GM21381 (cell line): ENCODE measurements at regions not wholly inside any gene's neighbourhood (a gene's known extent, or its start where the extent isn't known, plus 50 kb on each side); places are given as distances from the start of the nearest gene placed in this dataset.
"Not testable (repeated sequence)": the region's sequence is repeated elsewhere in the genome, so short reads cannot be mapped to it uniquely, and the experiment has no call there.

ENCODE experiments used
- ATAC-seq: cut with Tn5 transposase; IDR thresholded peaks from one replicate; pipeline ENCODE4 v1.9.1; 2021; ENCODE audit warnings: mild to moderate bottlenecking, moderate library complexity; ENCODE audit not compliant: unreplicated experiment

DNA sequence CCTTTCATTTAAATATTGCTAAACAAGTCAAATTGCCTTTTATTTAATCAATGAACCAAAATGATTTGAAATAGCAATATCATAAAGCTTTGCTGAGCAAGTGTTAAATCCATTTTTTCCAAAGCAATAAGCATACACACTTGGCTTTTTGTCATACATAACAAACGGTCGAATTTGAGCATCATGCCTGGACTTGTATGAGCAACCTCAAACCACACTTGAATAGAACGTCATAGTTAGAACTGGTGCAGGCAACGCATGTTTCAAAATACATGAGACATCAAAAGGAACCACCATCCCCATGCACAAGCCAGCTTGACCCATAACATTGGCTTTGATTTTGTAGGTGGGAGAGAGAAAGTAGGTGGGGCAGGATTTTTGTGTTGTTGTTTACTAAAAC is 812.3 kb upstream of the FRG1 start:
- no peak for ATAC-seq

DNA sequence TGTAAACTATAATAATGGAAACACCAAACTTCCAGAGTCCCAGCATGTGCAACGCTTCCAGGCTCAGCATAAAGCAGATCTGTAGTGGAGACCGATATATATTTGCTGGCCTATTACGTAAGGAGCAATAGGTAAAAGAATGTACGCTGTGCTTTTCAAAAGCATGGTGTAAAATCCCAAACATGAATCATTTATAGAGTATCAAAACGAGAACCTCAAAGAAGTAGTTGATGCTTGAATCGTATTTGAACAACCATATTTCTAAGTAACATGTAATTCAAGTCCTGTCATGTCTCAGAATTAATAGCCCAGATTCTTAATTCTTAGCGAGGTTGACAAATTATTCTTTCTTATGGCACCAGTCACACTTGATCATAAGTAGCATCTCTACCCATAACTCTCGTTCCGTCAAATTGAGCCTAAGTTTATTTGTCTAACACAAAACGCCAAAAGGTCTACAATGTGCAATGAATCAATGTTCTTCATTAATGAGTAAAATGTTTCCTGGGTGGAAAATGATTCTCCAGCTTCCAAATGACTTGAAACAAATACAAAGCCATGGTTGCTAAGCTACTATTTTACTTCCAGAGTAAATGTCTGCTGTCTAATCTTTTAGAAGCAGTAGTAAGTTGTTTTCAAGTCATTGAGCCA is 811.5 kb upstream of the FRG1 start:
- no peak for ATAC-seq

DNA sequence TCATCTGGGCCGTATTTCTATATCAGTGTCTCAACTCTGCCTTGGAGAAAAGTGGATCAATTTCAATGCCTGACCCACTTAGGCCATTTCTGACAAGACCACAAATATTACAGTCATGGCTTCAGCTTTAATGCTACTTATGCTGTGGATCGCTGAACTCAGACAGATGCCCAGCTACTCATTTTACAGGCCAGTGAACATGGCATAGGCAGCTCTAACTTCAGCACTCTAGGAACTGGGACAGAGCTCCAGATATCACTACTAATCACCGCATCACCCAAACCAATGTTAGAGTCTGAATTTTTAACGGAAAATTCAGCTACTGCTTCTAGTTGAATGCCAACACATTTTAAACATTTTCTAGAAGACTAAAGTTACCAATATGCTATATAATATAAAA is 809.6 kb upstream of the FRG1 start:
- ATAC-seq, result no peak

DNA sequence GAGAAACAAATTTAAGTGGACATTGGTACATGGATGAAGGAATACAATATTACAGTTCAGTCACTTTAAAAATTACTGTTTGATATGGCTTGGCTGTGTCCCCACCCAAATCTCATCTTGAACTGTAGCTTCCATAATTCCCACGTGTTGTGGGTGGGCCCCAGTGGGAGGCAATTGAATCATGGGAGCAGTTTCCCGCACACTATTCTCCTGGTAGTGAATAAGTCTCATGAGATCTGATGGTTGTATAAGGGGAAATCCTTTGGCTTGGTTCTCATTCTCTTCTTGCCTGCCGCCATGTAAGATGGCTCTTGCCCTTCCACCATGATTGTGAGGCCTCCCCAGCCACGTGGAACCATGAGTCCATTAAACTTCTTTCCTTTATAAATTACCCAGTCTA is 804.2 kb upstream of the FRG1 start:
- no peak for ATAC-seq

- no peak for ATAC-seq
These were observed 797.3 kb upstream of the FRG1 start for GRCh38 chr4:189143263-189143952.

DNA sequence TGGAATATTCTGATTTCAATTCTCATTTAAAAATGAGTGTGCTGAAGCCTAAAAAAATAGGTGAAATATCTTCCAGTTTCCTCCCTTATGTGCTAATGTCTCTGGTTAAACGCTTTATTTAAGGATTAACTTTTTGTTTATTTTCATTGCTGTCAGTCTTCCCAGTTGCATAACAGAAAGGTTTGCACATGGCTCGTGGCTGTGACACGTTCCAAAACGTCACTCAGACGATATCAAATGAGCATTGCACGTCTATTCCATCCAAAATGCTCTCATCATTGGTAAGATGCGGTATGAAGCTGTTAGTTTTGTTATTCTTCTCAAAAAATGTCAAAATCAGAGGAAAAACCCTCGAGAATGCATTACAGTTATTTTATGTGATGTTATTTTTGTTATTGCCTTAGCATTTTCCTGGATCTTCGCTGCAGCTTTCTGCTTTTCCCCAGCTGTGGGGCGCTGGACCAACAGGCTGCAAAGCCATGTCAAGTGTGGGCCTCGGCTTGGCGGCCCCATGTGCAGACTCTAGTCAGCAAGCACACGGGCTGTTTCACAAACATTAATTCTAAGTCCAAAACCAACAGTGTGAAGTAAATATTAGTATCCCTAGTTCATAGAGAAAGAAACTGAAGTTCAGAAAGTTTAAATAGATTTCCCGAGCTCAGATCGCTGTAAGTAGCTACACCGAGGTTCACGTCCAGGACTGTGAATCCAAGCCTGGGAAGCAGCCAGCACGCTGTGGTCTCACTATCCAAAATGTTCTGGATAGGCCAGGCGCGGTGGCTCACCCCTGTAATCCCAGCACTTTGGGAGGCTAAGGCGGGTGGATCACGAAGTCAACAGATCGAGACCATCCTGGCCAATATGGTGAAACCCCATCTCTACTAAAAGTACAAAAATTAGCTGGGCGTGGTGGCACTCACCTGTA is 793.4 kb upstream of the FRG1 start:
- no peak for ATAC-seq

DNA sequence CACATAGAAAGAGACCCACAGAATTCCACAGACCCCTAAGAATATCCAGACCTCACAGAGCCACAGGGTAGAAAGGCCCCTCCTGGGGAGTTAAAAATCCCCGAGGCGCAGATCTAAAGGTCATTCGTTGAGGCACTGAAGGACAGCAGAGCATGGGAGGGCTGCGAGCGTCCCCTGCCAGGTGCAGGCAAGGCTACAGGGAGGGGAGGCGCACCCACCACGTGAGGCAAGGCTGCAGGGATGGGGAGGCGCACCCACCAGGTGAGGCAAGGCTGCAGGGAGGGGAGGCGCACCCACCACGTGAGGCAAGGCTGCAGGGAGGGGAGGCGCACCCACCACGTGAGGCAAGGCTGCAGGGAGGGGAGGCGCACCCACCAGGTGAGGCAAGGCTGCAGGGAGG is 785.6 kb upstream of the FRG1 start:
- not testable (repeated sequence) for ATAC-seq

- no peak for ATAC-seq
These were observed 778.4 kb upstream of the FRG1 start for GRCh38 chr4:189162073-189162789.

- ATAC-seq, result no peak
These were observed 777.8 kb upstream of the FRG1 start for GRCh38 chr4:189162888-189163287.

DNA sequence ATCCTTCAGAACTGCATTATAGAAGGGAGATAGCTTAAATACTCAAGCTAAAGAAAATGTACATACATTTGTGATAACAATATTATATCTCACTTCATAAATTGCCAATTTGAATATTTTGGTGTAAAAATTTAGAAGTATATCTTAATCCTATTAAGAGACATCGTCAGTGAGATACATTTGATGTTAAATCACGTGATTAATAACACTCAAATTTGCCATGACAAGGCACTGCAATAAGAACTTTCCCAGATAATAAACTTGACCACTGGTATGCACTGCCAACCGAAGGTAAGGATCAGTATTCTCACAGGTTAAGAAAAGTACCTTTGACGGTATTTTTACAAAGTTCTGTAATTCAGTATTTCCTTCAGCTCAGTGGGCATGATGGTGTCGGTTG is 764.7 kb upstream of the FRG1 start:
- no peak for ATAC-seq

GRCh38 chr4:189177130-189177529 is 763.5 kb upstream of the FRG1 start:
- ATAC-seq, result no peak

DNA sequence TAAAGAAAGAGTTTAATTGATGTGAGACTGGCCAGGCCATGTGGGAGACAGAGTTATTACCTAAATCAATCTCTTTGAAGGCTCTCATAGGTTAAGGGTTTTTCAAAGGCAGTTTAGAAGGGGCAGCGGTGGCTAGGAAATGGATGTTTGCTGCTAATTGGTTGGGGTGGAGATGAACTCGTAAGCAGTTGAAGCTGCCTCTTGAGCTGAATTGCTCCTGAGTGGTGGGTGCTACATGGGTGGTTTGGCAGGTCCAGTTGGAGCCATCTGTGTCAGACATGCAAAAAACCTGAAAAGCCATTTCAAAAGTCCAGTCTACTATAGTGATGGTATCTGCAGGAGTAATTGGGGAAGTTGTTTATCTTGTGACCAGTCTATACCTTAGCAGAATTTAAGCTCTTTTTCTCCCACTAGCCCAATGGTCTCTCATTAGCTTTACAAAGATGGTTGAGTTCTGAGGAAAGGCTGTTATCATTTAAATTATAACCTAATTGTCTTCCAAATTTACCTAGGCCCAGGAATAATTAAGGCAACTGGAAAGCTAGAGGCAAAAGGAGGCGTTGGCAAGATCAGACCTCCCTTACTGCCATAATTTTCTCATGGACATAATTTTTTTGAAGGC is 762.4 kb upstream of the FRG1 start:
- ATAC-seq, result no peak

GRCh38 chr4:189185810-189186432 is 754.8 kb upstream of the FRG1 start:
- no peak for ATAC-seq

GRCh38 chr4:189187531-189188052 is 753.1 kb upstream of the FRG1 start:
- no peak for ATAC-seq

- no peak for ATAC-seq
These were observed 742.0 kb upstream of the FRG1 start for GRCh38 chr4:189198624-189199023.

DNA sequence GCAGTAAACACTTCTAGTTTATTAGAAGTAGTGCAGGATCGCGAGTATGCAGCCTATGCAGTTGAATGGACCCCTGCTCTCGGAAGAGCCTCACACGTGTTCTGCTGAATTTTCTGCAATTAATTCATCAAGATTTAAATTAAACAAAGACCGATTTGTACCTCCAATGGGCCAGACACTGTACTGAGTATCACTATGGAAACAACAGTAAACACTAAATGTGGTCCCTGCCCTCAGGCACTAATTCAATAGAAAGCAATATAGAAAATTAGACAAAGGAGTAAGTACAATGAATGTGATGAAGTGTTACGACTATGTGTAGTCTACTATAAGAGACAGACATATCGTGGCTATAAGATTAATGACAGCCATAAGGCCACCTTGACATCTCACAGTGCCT is 740.3 kb upstream of the FRG1 start:
- no peak for ATAC-seq

GRCh38 chr4:189202182-189202868 is 738.3 kb upstream of the FRG1 start:
- peak; percentile 65 for ATAC-seq

DNA sequence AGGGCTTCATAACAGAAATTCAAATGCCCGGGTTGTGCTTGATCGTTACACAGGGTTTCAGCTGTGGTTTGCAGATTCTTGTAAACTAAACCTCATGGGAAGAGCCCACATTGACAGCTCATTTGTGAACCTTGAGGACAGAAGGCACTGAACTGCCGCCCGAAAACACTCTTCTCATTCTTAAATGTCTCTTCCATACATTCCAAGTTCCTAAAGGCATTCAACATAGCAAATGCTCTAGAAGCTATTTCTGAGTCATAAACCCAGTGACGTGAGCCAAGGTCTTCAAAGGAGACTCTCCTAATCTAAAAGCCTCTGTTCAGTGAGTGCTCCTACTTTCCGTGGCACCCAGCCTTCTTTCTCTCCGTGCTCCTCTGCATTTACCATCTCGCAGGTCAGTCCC is 737.8 kb upstream of the FRG1 start:
- no peak for ATAC-seq

DNA sequence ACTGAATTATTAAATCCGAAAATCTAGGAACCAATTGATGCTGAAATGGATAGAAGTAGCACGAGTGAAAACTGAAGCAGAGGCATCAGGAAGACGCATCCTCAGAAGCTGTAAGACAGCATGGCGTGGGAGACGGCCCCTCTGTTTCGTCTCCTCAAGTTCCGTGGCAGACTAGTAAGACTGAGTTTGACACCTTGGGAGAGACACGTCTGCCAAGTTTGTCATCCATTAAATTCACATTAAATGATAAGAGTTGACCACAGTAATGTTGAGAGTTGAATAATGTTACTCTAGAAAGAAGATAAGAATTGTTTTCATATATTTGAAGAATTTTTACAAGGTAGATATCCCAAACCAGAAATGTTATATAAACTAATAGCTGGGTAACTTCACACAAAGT is 736.1 kb upstream of the FRG1 start:
- no peak for ATAC-seq
